ENCODE measurements at regions not wholly inside any gene's neighbourhood (a gene's known extent, or its start where the extent isn't known, plus 50 kb on each side); places are given as distances from the start of the nearest gene placed in this dataset.

DNA sequence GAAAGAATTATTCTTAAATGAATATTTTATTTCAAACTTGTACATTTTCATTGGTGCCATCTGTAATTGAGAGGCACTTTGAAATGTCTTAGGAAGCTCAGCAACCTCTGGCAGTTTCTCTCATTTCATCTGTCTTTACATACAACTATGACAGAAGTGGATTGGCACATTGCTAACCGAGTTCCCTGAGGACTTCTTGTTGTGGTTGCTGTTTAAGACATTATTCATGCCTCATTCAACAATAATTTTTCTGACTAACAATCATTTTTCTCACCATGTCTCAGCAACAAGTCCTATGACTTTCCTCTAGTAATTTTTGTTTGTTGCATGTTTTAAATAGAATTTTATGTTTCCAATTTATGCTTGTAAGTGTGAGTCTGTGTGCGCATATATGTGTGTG, 284.0 kb upstream of the CWC22 start:
- H3K9me3 ChIP-seq (ENCODE audit: control insufficient read depth, insufficient read depth, low read length): no peaks in the 10 kb centered on the region
- DNase-seq: no peak
- H3K4me3 ChIP-seq (ENCODE audit: low read length): no peak overlapping the region
- no peak overlapping the region for H3K4me3 Mint-ChIP-seq
- ATAC-seq: no peak
- no peaks in the 10 kb centered on the region for H3K4me1 Mint-ChIP-seq
- H3K36me3 ChIP-seq (ENCODE audit: control insufficient read depth, insufficient read depth, low read length): no peaks in the 10 kb centered on the region
- H3K27ac Mint-ChIP-seq: no peak overlapping the region
- TF ChIP-seq, protein P1, sequence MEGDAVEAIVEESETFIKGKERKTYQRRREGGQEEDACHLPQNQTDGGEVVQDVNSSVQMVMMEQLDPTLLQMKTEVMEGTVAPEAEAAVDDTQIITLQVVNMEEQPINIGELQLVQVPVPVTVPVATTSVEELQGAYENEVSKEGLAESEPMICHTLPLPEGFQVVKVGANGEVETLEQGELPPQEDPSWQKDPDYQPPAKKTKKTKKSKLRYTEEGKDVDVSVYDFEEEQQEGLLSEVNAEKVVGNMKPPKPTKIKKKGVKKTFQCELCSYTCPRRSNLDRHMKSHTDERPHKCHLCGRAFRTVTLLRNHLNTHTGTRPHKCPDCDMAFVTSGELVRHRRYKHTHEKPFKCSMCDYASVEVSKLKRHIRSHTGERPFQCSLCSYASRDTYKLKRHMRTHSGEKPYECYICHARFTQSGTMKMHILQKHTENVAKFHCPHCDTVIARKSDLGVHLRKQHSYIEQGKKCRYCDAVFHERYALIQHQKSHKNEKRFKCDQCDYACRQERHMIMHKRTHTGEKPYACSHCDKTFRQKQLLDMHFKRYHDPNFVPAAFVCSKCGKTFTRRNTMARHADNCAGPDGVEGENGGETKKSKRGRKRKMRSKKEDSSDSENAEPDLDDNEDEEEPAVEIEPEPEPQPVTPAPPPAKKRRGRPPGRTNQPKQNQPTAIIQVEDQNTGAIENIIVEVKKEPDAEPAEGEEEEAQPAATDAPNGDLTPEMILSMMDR (IDR thresholded peaks at IDR 0.05): no peak
- no peaks in the 10 kb centered on the region for H3K27me3 Mint-ChIP-seq (ENCODE audit: low read depth in 2 of 2)
- H3K27me3 ChIP-seq (ENCODE audit: control insufficient read depth, insufficient read depth, low read length): no peaks in the 10 kb centered on the region
- H3K9me3 Mint-ChIP-seq: peaks cover 2 to 4% of the 10 kb centered on the region in 2 donors
- H3K4me1 ChIP-seq (ENCODE audit: control insufficient read depth, insufficient read depth, low read length): no peaks in the 10 kb centered on the region
- no peak overlapping the region for H3K27ac ChIP-seq (ENCODE audit: low read length)
- intact Hi-C loops (cut with micrococcal nuclease): no loop called here
- no peaks in the 10 kb centered on the region for H3K36me3 Mint-ChIP-seq
- WGBS (ENCODE audit: insufficient coverage): 79% methylated on average over 2 of the region's 2 CpGs

DNA sequence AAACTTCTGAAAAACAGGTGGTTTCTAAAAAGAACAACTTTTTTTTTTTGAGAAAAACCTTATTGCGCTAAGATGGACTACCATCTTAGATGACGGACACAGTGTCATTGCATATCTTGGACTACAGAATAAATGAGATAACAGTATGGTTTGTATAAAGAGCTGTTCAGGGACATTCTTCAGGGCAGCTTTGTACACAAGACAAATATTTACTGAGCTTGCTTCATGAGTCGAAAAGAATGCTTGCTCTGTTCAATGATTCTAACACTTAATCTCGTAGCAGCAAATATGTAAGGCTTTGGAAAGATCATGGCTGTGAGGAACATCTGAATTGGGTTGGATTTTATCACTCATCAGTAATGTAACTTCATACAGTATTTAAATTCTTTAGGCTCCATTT, 282.5 kb upstream of the CWC22 start:
- Mint-ChIP-seq H3K9me3 (peaks cover 3 to 4% of the 10 kb centered on the region in 2 donors), H3K36me3 (no peaks in the 10 kb centered on the region), H3K27me3 (ENCODE audit: low read depth in 2 of 2) (no peaks in the 10 kb centered on the region), H3K4me1 (no peaks in the 10 kb centered on the region), H3K4me3 (no peak overlapping the region), H3K27ac (no peak overlapping the region)
- TF ChIP-seq, protein P1 (IDR thresholded peaks at IDR 0.05): no peak
- Histone ChIP-seq H3K27ac (ENCODE audit: low read length) (no peak overlapping the region), H3K36me3 (ENCODE audit: control insufficient read depth, insufficient read depth, low read length) (no peaks in the 10 kb centered on the region), H3K4me3 (ENCODE audit: low read length) (no peak overlapping the region), H3K4me1 (ENCODE audit: control insufficient read depth, insufficient read depth, low read length) (no peaks in the 10 kb centered on the region), H3K9me3 (ENCODE audit: control insufficient read depth, insufficient read depth, low read length) (no peaks in the 10 kb centered on the region), H3K27me3 (ENCODE audit: control insufficient read depth, insufficient read depth, low read length) (no peaks in the 10 kb centered on the region)
- 80% methylated on average over 4 of the region's 4 CpGs for WGBS (ENCODE audit: insufficient coverage)
- ATAC-seq (no peak), DNase-seq (no peak)
- intact Hi-C loops (cut with micrococcal nuclease): no loop called here

DNA sequence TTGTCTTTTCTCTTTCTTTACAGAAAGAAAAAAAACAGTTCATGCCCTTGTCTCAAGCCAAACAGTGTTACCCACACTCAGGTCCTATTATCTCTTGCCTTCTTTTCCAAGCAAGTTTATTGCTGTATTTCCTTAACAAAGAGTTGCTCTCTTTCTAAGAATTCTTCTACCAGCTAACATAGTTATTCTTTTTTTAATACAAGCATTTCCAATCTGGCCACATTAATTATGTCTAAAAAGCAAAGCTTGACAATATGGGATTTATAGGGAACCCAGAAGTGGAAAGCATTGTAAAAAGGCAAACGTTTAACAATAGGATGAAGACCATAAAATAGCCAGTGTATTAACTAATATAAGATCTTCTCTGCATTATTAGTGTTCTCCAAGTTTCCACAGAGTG, 272.5 kb upstream of the CWC22 start:
- no peaks in the 10 kb centered on the region for H3K27me3 ChIP-seq (ENCODE audit: control insufficient read depth, insufficient read depth, low read length)
- H3K27ac Mint-ChIP-seq: no peak overlapping the region
- H3K4me3 Mint-ChIP-seq: no peak overlapping the region
- H3K9me3 Mint-ChIP-seq: peaks cover 5 to 14% of the 10 kb centered on the region in 2 donors
- H3K27me3 Mint-ChIP-seq (ENCODE audit: low read depth in 2 of 2): no peaks in the 10 kb centered on the region
- intact Hi-C loops (cut with micrococcal nuclease): no loop called here
- ATAC-seq: no peak
- no peak overlapping the region for H3K4me3 ChIP-seq (ENCODE audit: low read length)
- no peaks in the 10 kb centered on the region for H3K36me3 ChIP-seq (ENCODE audit: control insufficient read depth, insufficient read depth, low read length)
- DNase-seq: no peak
- H3K27ac ChIP-seq (ENCODE audit: low read length): no peak overlapping the region
- TF ChIP-seq, protein P1 (IDR thresholded peaks at IDR 0.05): no peak
- no peaks in the 10 kb centered on the region for H3K4me1 Mint-ChIP-seq
- no peaks in the 10 kb centered on the region for H3K36me3 Mint-ChIP-seq
- no peaks in the 10 kb centered on the region for H3K4me1 ChIP-seq (ENCODE audit: control insufficient read depth, insufficient read depth, low read length)
- no CpG with 5 or more reads among the region's 1 CpG for WGBS (ENCODE audit: insufficient coverage)
- H3K9me3 ChIP-seq (ENCODE audit: control insufficient read depth, insufficient read depth, low read length): peaks cover 5% of the 10 kb centered on the region

DNA sequence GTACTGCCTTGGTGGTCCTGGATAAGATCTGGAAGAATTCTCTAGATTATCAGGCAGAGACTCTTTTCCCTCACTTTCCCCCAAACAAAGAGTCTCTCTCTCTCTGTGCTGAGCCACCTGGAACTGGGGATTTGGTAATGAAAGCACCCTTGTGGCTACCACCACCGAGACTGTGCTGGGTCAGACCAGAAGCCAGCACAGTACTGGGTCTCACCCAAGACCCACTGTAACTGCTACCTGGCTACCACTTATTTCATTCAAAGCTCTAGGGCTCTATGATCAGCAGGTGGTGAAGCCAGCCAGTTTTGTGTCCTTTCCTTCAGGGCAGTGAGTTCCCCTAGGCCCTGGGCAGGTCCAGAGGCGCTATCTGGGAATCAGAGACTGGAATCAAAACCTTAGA, 269.6 kb upstream of the CWC22 start:
- Mint-ChIP-seq H3K36me3 (no peaks in the 10 kb centered on the region), H3K4me3 (no peak overlapping the region), H3K9me3 (peaks cover 4 to 17% of the 10 kb centered on the region in 2 donors), H3K4me1 (no peaks in the 10 kb centered on the region), H3K27me3 (ENCODE audit: low read depth in 2 of 2) (no peaks in the 10 kb centered on the region), H3K27ac (no peak overlapping the region)
- no peak overlapping the region for H3K4me3 ChIP-seq (ENCODE audit: low read length)
- 65% methylated on average over 2 of the region's 2 CpGs for WGBS (ENCODE audit: insufficient coverage)
- DNase-seq: no peak
- intact Hi-C loops (cut with micrococcal nuclease): no loop called here
- H3K4me1 ChIP-seq (ENCODE audit: control insufficient read depth, insufficient read depth, low read length): no peaks in the 10 kb centered on the region
- H3K27ac ChIP-seq (ENCODE audit: low read length): no peak overlapping the region
- no peak for ATAC-seq
- H3K36me3 ChIP-seq (ENCODE audit: control insufficient read depth, insufficient read depth, low read length): no peaks in the 10 kb centered on the region
- H3K9me3 ChIP-seq (ENCODE audit: control insufficient read depth, insufficient read depth, low read length): peaks cover 5% of the 10 kb centered on the region
- H3K27me3 ChIP-seq (ENCODE audit: control insufficient read depth, insufficient read depth, low read length): no peaks in the 10 kb centered on the region
- TF ChIP-seq, protein P1 (IDR thresholded peaks at IDR 0.05): no peak

All from natural killer cell (primary cell).